ENCODE measurements at regions not wholly inside any gene's neighbourhood (a gene's known extent, or its start where the extent isn't known, plus 50 kb on each side); places are given as distances from the start of the nearest gene placed in this dataset.

- Histone ChIP-seq H3K36me3 (ENCODE audit: control insufficient read depth, insufficient read depth, low read length) (no peaks in the 10 kb centered on the region), H3K27me3 (ENCODE audit: control insufficient read depth, insufficient read depth, low read length) (no peaks in the 10 kb centered on the region), H3K4me3 (ENCODE audit: low read depth, low read length) (no peak overlapping the region)
- no peak for DNase-seq (ENCODE audit: low read depth)
- no peak for TF ChIP-seq CTCF (IDR thresholded peaks at IDR 0.05; ENCODE audit: insufficient read depth, low read length, poor library complexity, severe bottlenecking)
Measured at GRCh38 chr12:118704527-118705241, 276.7 kb upstream of the SRRM4 start.

- no peak for TF ChIP-seq CTCF (IDR thresholded peaks at IDR 0.05; ENCODE audit: insufficient read depth, low read length, poor library complexity, severe bottlenecking)
- no peaks in the 10 kb centered on the region for H3K27me3 ChIP-seq (ENCODE audit: control insufficient read depth, insufficient read depth, low read length)
- no peak for DNase-seq (ENCODE audit: low read depth)
Measured at GRCh38 chr12:118706437-118706836, 274.9 kb upstream of the SRRM4 start.

GRCh38 chr12:118709946-118710345, 271.4 kb upstream of the SRRM4 start:
- Histone ChIP-seq H3K4me3 (ENCODE audit: low read depth, low read length) (no peak overlapping the region), H3K27me3 (ENCODE audit: control insufficient read depth, insufficient read depth, low read length) (no peaks in the 10 kb centered on the region), H3K36me3 (ENCODE audit: control insufficient read depth, insufficient read depth, low read length) (no peaks in the 10 kb centered on the region)
- no peak for TF ChIP-seq CTCF (IDR thresholded peaks at IDR 0.05; ENCODE audit: insufficient read depth, low read length, poor library complexity, severe bottlenecking)
- DNase-seq (ENCODE audit: low read depth): no peak

More at GRCh38 chr12:118706437-118706836, 274.9 kb upstream of the SRRM4 start:
- Histone ChIP-seq H3K36me3 (ENCODE audit: control insufficient read depth, insufficient read depth, low read length) (no peaks in the 10 kb centered on the region), H3K4me3 (ENCODE audit: low read depth, low read length) (no peak overlapping the region)

GRCh38 chr12:118711185-118711584, 270.2 kb upstream of the SRRM4 start:
- Histone ChIP-seq H3K36me3 (ENCODE audit: control insufficient read depth, insufficient read depth, low read length) (no peaks in the 10 kb centered on the region), H3K4me3 (ENCODE audit: low read depth, low read length) (no peak overlapping the region), H3K27me3 (ENCODE audit: control insufficient read depth, insufficient read depth, low read length) (no peaks in the 10 kb centered on the region)
- no peak for DNase-seq (ENCODE audit: low read depth)
- no peak for TF ChIP-seq CTCF (IDR thresholded peaks at IDR 0.05; ENCODE audit: insufficient read depth, low read length, poor library complexity, severe bottlenecking)

GRCh38 chr12:118714051-118714460, 267.3 kb upstream of the SRRM4 start:
- TF ChIP-seq CTCF (IDR thresholded peaks at IDR 0.05; ENCODE audit: insufficient read depth, low read length, poor library complexity, severe bottlenecking): peak; percentile 23
- no peak for DNase-seq (ENCODE audit: low read depth)
- H3K36me3 ChIP-seq (ENCODE audit: control insufficient read depth, insufficient read depth, low read length): no peaks in the 10 kb centered on the region
- no peak overlapping the region for H3K4me3 ChIP-seq (ENCODE audit: low read depth, low read length)
- no peaks in the 10 kb centered on the region for H3K27me3 ChIP-seq (ENCODE audit: control insufficient read depth, insufficient read depth, low read length)

- Histone ChIP-seq H3K36me3 (ENCODE audit: control insufficient read depth, insufficient read depth, low read length) (no peaks in the 10 kb centered on the region), H3K27me3 (ENCODE audit: control insufficient read depth, insufficient read depth, low read length) (no peaks in the 10 kb centered on the region), H3K4me3 (ENCODE audit: low read depth, low read length) (no peak overlapping the region)
- no peak for TF ChIP-seq CTCF (IDR thresholded peaks at IDR 0.05; ENCODE audit: insufficient read depth, low read length, poor library complexity, severe bottlenecking)
- no peak for DNase-seq (ENCODE audit: low read depth)
Measured at GRCh38 chr12:118714500-118714899, 266.8 kb upstream of the SRRM4 start.

All from kidney epithelial cell (primary cell).